HUES6 (cell line): ENCODE measurements at regions not wholly inside any gene's neighbourhood (a gene's known extent, or its start where the extent isn't known, plus 50 kb on each side); places are given as distances from the start of the nearest gene placed in this dataset.

Source experiments
- H3K27ac ChIP-seq: 2 replicates; pipeline ENCODE4 v1.7.0; 2013; ENCODE audit warnings: low read depth, mild to moderate bottlenecking, low read length, inconsistent platforms
- H3K27me3 ChIP-seq: 2 replicates; pipeline ENCODE4 v1.6.1; 2013; ENCODE audit warnings: low read length; ENCODE audit not compliant: control insufficient read depth, insufficient read depth
- H3K36me3 ChIP-seq: 2 replicates; pipeline ENCODE4 v1.6.1; 2013; ENCODE audit warnings: low read length; ENCODE audit not compliant: control insufficient read depth, insufficient read depth
- H3K4me1 ChIP-seq: 2 replicates; pipeline ENCODE4 v1.6.1; 2013; ENCODE audit warnings: low read length; ENCODE audit not compliant: control insufficient read depth, insufficient read depth
- H3K4me3 ChIP-seq: 2 replicates; pipeline ENCODE4 v1.5.1; 2013; ENCODE audit warnings: low read depth, low read length
- H3K9ac ChIP-seq: one replicate; pipeline ENCODE4 v1.6.1; 2013; ENCODE audit warnings: mild to moderate bottlenecking, low read length
- H3K9me3 ChIP-seq: 2 replicates; pipeline ENCODE4 v1.6.1; 2013; ENCODE audit warnings: low read depth, low read length; ENCODE audit not compliant: control insufficient read depth, insufficient read depth

DNA sequence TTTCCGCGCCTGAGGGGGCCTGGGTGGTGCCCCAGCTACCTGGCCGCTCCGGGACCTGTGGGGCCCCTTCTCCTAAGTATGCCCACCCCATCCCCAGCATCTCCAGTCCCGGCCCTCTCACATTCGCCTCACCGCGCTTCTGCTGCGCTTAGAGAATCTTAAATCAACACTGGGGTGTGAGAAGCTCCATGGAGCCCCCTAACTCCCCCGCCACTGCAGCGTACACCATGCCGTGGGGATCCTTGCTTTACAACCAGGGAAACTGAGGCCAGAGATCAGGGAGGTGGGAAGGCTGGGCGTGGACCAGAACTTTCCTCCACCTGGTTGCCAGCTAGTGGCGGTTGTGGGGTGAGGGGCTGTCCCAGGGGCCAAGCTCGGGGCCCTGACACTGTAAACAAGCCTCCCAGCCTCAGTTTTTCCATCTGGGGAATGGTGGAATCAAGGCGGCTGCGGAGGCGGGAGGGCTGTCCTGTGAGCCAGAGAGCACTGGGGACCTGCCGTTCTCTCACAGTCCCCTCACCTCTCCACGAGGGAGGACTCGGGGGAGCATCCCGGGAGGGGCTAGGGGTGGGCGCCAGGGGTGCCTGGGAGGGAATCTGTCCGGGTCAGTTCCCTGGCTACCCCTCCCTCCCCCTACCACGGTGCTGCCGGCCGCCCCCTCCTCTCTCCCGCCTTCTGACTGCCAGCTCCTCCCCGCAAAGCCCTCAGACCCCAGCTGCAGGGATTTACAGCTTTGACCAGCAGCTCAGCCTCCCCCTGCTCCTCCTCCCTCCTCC, 161.2 kb downstream of the C9orf50 start:
- peaks cover 39% of the 10 kb centered on the region for H3K4me1 ChIP-seq
- H3K4me3 ChIP-seq, result peak overlapping the region; percentile 38; the same call in 1 of the 2 replicates
- H3K36me3 ChIP-seq, result no peaks in the 10 kb centered on the region
- no peaks in the 10 kb centered on the region for H3K9me3 ChIP-seq
- H3K27ac ChIP-seq, result no peak overlapping the region; the same call in 1 of the 2 replicates
- H3K27me3 ChIP-seq, result peaks cover 10% of the 10 kb centered on the region
- H3K9ac ChIP-seq, result peak overlapping the region; percentile 38

DNA sequence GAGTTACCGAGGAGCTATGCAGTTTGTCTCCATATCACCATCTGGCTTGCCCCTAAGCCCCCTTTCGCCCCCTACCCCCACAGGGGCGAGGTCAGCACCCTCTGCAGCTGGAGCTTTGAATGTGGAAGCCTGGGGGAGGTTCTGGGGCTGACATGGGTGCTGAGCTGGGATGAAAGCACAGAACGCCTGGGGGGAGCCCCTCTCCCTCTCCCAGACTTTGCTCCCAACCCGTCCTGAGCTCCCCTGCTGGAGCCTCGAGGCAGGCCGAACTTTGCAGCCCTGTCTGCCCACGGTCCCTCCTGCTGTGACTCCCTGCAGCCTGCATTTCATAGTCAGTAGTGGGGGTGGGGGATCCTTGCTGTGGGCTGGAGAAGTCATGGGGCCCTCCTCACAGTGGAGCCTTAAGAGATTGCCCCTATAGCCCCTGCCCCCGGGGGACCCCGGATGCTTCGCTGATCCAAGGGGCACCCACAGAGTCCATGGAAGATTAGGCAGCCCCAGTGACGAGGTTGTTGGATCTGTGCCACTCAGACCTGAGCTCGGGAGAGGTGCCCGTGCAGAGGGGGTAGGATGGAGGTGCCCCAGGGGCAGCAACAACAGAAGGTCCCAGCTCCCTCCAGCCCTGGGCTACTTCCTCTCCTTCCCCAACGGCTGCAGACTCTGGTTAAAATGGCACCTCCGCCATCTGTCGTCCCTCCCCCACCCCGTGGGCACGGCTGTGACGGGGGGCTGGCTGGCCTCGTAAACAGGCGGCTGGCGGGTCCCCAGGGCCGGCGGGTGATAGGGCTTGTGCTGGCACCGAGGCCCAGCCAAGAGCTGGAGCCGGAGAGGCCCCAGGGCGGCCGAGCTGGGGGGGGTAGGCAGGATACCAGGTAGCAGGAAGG, 162.0 kb downstream of the C9orf50 start:
- Histone ChIP-seq H3K9me3 (no peaks in the 10 kb centered on the region), H3K4me3 (peak overlapping the region; percentile 12; the same call in 1 of the 2 replicates), H3K4me1 (peaks cover 35% of the 10 kb centered on the region), H3K9ac (peak overlapping the region; percentile 23), H3K27ac (no peak overlapping the region), H3K27me3 (peaks cover 12% of the 10 kb centered on the region), H3K36me3 (no peaks in the 10 kb centered on the region)

DNA sequence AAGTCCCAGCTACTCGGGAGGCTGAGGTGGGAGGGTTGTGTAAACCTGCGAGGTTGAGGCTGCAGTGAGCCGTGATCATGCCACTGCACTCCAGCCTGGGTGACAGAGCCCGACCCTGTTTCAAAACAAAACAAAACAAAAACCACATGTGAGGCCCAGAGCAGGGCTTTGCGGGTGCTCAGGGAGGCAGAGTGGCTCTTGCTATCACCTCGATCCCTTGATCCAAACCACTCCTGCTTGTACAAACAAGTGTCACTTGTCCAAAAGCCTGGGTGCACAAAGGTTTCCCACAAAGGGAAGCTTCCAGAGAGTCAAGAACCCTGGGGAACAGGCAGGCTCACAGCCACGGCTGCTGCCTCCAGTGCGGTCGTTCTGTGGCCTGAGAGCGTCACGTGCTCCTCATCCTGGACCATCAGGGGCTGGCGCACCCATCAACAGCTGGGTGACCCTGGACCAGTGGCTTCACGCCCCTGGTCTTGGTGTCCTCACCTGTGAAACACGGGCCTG, 162.7 kb downstream of the C9orf50 start:
- Histone ChIP-seq H3K27ac (no peak overlapping the region), H3K4me3 (no peak overlapping the region), H3K36me3 (no peaks in the 10 kb centered on the region), H3K4me1 (peaks cover 35% of the 10 kb centered on the region), H3K9ac (no peak overlapping the region), H3K27me3 (peaks cover 12% of the 10 kb centered on the region), H3K9me3 (no peaks in the 10 kb centered on the region)

DNA sequence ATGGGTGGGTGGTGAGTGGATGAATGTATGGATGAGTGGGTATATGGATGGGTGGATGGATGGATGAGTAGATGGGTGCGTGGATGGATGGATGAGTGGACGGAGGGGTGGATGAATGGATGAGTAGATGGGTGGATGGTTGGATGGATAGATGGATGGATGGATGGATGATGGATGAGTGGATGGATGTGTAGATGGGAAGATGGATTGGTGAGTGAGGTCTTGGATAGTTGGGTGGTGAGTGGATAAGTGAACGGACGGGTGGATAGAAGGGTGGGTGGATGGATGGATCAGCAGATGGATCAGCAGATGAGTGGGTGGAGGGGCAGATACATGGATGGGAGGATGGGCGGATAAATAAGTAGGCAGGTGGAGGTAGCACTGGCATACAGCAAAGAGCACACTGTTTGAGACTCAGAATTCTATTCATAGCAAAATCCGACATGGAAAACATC, 163.5 kb downstream of the C9orf50 start:
- Histone ChIP-seq H3K4me3 (no peak overlapping the region), H3K27me3 (peaks cover 12% of the 10 kb centered on the region), H3K9ac (no peak overlapping the region), H3K4me1 (peaks cover 35% of the 10 kb centered on the region), H3K36me3 (no peaks in the 10 kb centered on the region), H3K9me3 (no peaks in the 10 kb centered on the region), H3K27ac (no peak overlapping the region)

DNA sequence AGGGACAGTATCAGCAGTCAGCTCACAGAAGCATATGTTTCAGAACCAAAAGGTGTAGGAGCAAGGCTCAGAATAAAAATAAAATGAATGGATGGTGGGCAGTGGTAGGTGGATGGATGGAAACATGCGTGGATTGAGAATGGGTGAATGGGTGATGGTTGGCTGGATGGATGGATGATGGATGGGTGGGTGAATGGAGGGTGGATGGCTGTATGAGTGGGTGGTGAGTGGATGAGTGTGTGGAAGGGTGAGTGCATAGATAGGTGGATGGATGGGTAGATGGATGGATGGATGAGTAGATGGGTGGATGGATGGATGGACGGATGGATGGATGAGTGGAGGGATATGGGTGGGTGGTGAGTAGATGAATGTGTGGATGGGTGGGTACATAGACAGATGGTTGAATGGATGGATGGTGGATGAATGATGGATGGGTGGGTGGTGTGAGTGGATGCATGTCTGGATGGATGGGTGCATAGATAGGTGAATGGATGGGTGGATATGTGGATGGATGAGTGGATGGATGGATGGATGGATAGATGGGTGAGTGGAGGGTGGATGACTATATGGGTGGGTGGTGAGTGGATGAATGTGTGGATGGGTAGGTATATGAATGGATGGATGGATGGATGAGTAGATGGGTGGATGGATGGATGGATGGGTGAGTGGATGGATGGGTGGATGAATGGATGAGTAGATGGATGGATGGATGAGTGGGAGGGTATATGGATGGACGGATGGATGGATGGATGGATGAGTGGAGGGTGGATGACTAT, 164.2 kb downstream of the C9orf50 start:
- H3K9me3 ChIP-seq, result no peaks in the 10 kb centered on the region
- peaks cover 39% of the 10 kb centered on the region for H3K4me1 ChIP-seq
- no peaks in the 10 kb centered on the region for H3K36me3 ChIP-seq
- no peak overlapping the region for H3K27ac ChIP-seq
- no peak overlapping the region for H3K9ac ChIP-seq
- peaks cover 12% of the 10 kb centered on the region for H3K27me3 ChIP-seq
- H3K4me3 ChIP-seq, result no peak overlapping the region

DNA sequence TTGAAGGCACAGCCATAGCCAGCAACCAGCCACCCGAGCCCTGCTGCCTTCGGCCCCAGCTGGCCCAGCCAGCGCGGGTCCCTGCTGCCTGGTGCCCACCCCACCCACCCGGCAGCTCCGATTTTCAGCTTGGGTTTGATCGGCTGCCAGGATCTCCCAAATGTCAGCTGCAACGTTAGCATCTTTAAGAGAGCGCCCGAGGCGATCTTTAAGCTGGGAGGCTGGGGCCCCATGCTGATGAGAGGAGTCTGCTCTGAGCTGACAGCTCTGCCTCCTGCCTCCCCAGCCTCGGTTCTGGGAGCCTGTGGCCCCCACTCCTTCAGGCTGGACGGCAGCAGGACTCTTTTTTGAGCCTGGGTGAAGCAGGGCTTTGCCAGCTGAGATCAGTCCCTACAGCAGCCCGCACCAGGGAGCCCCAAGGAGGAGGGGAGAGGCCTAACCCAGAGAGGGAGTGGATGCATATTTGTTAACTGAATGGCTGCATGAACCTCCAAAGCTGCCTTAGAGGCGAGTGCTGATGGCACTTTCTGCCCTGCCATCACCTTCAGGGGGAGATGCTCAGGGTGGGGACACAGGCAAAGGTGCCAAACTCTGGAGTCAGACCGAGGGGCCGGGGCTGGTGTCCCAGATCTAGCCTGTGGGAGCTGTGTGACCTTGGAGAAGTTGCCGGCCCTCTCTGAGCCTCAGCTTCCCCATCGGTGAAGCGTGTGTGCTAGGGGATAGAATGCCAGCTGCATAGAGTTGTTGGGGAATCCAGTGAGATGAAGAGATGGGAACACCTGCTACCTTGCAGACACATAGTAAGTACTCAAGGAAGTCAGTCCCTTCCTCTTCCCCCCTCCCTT, 165.5 kb downstream of the C9orf50 start:
- Histone ChIP-seq H3K4me3 (no peak overlapping the region), H3K36me3 (no peaks in the 10 kb centered on the region), H3K9me3 (no peaks in the 10 kb centered on the region), H3K27me3 (peaks cover 12% of the 10 kb centered on the region), H3K9ac (no peak overlapping the region), H3K4me1 (peaks cover 41% of the 10 kb centered on the region), H3K27ac (no peak overlapping the region)

DNA sequence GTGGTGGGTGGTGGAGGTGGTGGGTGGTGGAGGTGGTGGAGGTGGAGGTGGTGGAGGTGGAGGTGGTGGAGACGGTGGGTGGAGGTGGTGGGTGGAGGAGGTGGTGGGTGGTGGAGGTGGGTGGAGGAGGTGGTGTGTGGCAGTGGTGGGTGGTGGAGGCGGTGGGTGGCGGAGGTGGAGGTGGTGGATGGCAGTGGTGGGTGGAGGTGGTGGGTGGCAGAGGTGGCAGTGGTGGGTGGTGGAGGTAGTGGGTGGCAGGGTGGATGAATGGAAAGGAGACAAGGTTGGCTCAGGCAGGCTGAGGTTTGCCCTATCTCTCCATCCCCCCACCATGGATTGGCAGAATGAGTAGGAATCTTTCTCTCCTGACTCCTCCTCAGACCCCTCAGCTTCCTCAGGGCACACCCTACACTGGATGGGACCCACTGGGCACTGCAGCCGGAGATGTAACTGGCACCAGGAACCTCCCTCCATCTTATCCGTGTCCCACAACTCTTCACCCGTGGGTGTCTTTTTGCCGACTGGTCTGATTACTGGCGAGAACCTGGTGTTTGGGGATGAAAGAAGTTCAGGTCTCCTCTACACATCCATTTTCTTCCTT, 166.3 kb downstream of the C9orf50 start:
- Histone ChIP-seq H3K4me3 (no peak overlapping the region), H3K4me1 (peaks cover 39% of the 10 kb centered on the region), H3K9me3 (no peaks in the 10 kb centered on the region), H3K27ac (no peak overlapping the region), H3K9ac (no peak overlapping the region), H3K36me3 (no peaks in the 10 kb centered on the region), H3K27me3 (peaks cover 12% of the 10 kb centered on the region)

DNA sequence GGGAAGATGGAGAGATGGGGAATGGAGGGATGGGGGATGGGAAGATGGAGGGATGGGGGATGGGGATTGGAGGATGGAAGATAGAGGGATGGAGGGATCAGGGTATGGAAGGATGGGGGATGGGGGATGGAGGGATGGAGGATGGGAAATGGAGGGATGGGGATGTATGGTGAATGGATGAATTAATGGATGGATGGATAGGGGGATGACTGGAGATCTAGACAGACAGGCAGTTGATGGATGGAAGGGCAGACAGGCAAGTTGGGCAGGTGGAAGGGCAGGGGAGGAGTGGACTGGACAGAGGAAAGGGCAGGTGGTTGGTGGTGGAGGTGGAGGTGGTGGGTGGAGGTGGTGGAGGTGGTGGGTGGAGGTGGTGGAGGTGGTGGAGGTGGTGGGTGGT, 167.2 kb downstream of the C9orf50 start:
- Histone ChIP-seq H3K4me1 (peaks cover 31% of the 10 kb centered on the region), H3K9ac (no peak overlapping the region), H3K9me3 (no peaks in the 10 kb centered on the region), H3K27ac (no peak overlapping the region), H3K4me3 (no peak overlapping the region), H3K36me3 (no peaks in the 10 kb centered on the region), H3K27me3 (peaks cover 12% of the 10 kb centered on the region)

DNA sequence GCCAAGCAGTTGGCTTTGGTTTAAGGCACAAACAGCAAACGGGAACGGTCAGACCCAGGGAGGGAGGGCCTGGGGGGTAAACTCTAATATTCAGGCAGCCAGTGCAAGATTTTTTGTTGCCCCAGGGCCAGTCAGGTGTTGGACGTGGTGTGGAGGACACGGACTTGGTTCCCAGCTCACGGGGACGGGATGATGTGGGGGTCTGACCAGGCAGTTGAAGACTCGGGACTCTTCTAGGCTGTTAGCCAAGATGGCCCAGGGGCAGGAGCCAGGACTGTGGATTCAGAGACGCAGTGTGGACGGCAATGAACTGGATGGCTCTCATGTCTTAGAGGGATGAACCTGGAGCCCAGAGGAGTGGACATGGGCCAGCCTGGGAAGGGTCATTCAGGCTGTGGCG, 169.2 kb downstream of the C9orf50 start:
- H3K4me1 ChIP-seq, result peaks cover 23% of the 10 kb centered on the region
- H3K36me3 ChIP-seq, result no peaks in the 10 kb centered on the region
- no peak overlapping the region for H3K27ac ChIP-seq
- H3K4me3 ChIP-seq, result no peak overlapping the region
- peaks cover 5% of the 10 kb centered on the region; the same call in 1 of the 2 replicates for H3K27me3 ChIP-seq
- H3K9me3 ChIP-seq, result no peaks in the 10 kb centered on the region
- H3K9ac ChIP-seq, result no peak overlapping the region
